Loucy (cell line): ENCODE measurements at regions not wholly inside any gene's neighbourhood (a gene's known extent, or its start where the extent isn't known, plus 50 kb on each side); places are given as distances from the start of the nearest gene placed in this dataset.
"Not testable (repeated sequence)": the region's sequence is repeated elsewhere in the genome, so short reads cannot be mapped to it uniquely, and the experiment has no call there.

ENCODE experiments used
- H2AFZ ChIP-seq: fragments of 200-600 bp; sonication (generic); 2 replicates; pipeline ENCODE4 v1.6.0; 2016; ENCODE audit warnings: antibody characterized with exemption, mild to moderate bottlenecking, low read length, moderate library complexity
- H3F3A ChIP-seq: fragments of 200-600 bp; 2 replicates; pipeline ENCODE4 v1.6.0; 2016; ENCODE audit warnings: antibody characterized with exemption, low read depth, mild to moderate bottlenecking
- H3K27me3 ChIP-seq: fragments of 200-600 bp; sonication (generic); 2 replicates; pipeline ENCODE4 v1.6.1; 2014; ENCODE audit warnings: low read length, mild to moderate bottlenecking; ENCODE audit not compliant: insufficient read depth, poor library complexity, severe bottlenecking
- H3K36me3 ChIP-seq: fragments of 200-600 bp; sonication (generic); 2 replicates; pipeline ENCODE4 v1.6.1; 2016; ENCODE audit warnings: low read length; ENCODE audit not compliant: insufficient read depth
- H3K4me1 ChIP-seq: fragments of 200-600 bp; sonication (generic); 2 replicates; pipeline ENCODE4 v1.5.1; 2014; ENCODE audit warnings: low read length, mild to moderate bottlenecking; ENCODE audit not compliant: insufficient read depth, poor library complexity, severe bottlenecking
- H3K4me2 ChIP-seq: fragments of 200-600 bp; sonication (generic); 2 replicates; pipeline ENCODE4 v1.6.0; 2014; ENCODE audit warnings: antibody characterized with exemption, low read length, low read depth, mild to moderate bottlenecking; ENCODE audit not compliant: poor library complexity, severe bottlenecking
- H3K4me3 ChIP-seq: fragments of 200-600 bp; sonication (generic); 2 replicates; pipeline ENCODE4 v1.5.1; 2014; ENCODE audit warnings: low read length, mild to moderate bottlenecking, mixed read lengths; ENCODE audit not compliant: poor library complexity, severe bottlenecking
- H3K79me2 ChIP-seq: fragments of 200-600 bp; sonication (generic); 2 replicates; pipeline ENCODE4 v1.6.1; 2014; ENCODE audit warnings: low read length; ENCODE audit not compliant: insufficient read depth
- H3K9ac ChIP-seq: fragments of 200-600 bp; sonication (generic); 2 replicates; pipeline ENCODE4 v1.6.0; 2014; ENCODE audit warnings: mild to moderate bottlenecking, low read depth, low read length, moderate library complexity; ENCODE audit not compliant: poor library complexity, severe bottlenecking
- H3K9me2 ChIP-seq: fragments of 200-600 bp; sonication (generic); replicated peaks from 2 replicates; pipeline ENCODE4 v1.6.1; 2016; ENCODE audit warnings: low read depth, low read length, mixed read lengths
- H3K9me3 ChIP-seq: fragments of 200-600 bp; sonication (generic); 2 replicates; pipeline ENCODE4 v1.6.1; 2014; ENCODE audit warnings: mild to moderate bottlenecking, antibody characterized with exemption, low read length, low read depth; ENCODE audit not compliant: insufficient read depth
- H4K20me1 ChIP-seq: fragments of 200-600 bp; sonication (generic); 2 replicates; pipeline ENCODE4 v1.6.0; 2014; ENCODE audit warnings: antibody characterized with exemption, low read length, mild to moderate bottlenecking; ENCODE audit not compliant: insufficient read depth, poor library complexity, severe bottlenecking
- CTCF ChIP-seq: fragments of 200-600 bp; sonication (generic); conservative IDR thresholded peaks from 2 replicates; pipeline ENCODE4 v1.5.1; 2014; ENCODE audit warnings: mild to moderate bottlenecking, antibody characterized with exemption, low read length
- EZH2phosphoT487 ChIP-seq: fragments of 200-600 bp; IDR thresholded peaks from 2 replicates; pipeline ENCODE4 v1.6.1; 2018; ENCODE audit warnings: antibody characterized with exemption, mild to moderate bottlenecking, moderate library complexity, borderline replicate concordance

DNA sequence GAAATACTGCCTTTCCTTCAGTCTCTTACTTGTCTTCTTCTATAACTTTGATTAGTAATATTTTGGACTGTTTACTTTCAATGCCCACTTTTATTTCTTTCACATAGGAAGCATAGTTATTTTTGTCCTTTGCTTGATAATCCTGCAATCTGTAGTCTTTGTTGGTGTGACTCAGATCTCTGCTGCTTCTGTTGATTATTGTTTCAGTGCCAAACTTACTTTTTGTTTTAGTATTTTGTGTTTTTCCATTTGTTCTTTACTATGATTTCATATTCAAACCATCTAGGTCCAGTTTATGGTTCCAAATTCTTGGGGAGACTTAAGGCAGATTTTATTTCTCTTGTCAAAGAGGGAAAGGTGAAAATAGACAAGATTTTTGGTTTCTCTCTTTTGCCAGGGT, 399.9 kb downstream of the HLX start:
- H3K4me3 ChIP-seq, result no peak overlapping the region

DNA sequence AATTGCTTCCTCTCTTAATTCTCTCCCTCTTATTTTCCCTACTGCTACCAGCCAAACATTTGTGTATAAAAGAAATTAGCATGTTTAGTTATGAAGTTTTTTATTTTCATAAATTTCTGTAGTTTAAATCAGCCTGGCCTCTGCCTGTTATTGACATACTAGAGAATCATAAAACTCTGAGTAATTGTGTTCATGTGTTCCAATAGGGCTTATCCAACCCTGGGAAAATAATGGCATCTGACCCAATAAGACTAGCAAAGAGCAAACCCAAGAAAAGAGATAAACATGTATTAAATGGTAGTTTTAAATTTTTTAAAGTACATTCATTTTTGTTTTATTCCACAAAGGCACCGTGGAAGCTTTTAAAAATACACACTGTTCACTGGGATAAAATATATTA, 404.3 kb downstream of the HLX start:
- Histone ChIP-seq H3K4me3 (no peak overlapping the region), H3K27me3 (no peaks in the 10 kb centered on the region), H3K9me2 (no peaks in the 10 kb centered on the region), H3K4me2 (no peak overlapping the region), H3K4me1 (no peaks in the 10 kb centered on the region), H3K79me2 (no peaks in the 10 kb centered on the region), H3F3A (no peaks in the 10 kb centered on the region), H3K9ac (no peak overlapping the region), H3K36me3 (no peaks in the 10 kb centered on the region), H3K9me3 (no peaks in the 10 kb centered on the region), H4K20me1 (no peaks in the 10 kb centered on the region), H2AFZ (no peak overlapping the region)
- TF ChIP-seq EZH2phosphoT487, result no peak
- TF ChIP-seq CTCF, result no peak

More for the DNA sequence above, 399.9 kb downstream of the HLX start:
- Histone ChIP-seq H3F3A (no peaks in the 10 kb centered on the region), H4K20me1 (no peaks in the 10 kb centered on the region), H3K36me3 (no peaks in the 10 kb centered on the region), H3K9ac (no peak overlapping the region), H3K79me2 (no peaks in the 10 kb centered on the region), H3K9me2 (no peaks in the 10 kb centered on the region), H3K27me3 (no peaks in the 10 kb centered on the region), H3K4me2 (no peak overlapping the region), H2AFZ (no peak overlapping the region), H3K9me3 (no peaks in the 10 kb centered on the region), H3K4me1 (no peaks in the 10 kb centered on the region)
- TF ChIP-seq CTCF (no peak), EZH2phosphoT487 (no peak)

- no peaks in the 10 kb centered on the region for H3K4me1 ChIP-seq
- TF ChIP-seq CTCF, result no peak
- TF ChIP-seq EZH2phosphoT487, result no peak
- H3K9me2 ChIP-seq, result no peaks in the 10 kb centered on the region
- no peaks in the 10 kb centered on the region for H3K36me3 ChIP-seq
- no peaks in the 10 kb centered on the region for H3K79me2 ChIP-seq
- H3K9me3 ChIP-seq, result no peaks in the 10 kb centered on the region
- no peak overlapping the region for H3K4me2 ChIP-seq
- no peak overlapping the region for H2AFZ ChIP-seq
- no peak overlapping the region for H3K4me3 ChIP-seq
- H3F3A ChIP-seq, result no peaks in the 10 kb centered on the region
- no peak overlapping the region for H3K9ac ChIP-seq
- no peaks in the 10 kb centered on the region for H4K20me1 ChIP-seq
- H3K27me3 ChIP-seq, result no peaks in the 10 kb centered on the region
These were observed 404.8 kb downstream of the HLX start for GRCh38 chr1:221284028-221284427.

DNA sequence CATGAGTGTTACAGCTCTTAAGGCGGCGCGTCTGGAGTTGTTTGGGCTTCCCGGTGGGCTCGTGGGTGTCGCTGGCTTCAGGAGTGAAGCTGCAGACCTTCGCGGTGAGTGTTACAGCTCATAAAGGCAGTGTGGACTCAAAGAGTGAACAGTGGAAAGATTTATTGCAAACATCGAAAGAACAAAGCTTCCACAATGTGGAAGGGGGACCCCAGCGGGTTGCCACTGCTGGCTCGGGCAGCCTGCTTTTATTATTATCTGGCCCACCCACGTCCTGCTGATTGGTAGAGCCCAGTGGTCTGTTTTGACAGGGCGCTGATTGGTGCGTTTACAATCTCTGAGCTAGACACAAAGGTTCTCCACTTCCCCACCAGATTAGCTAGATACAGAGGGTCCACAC, 405.7 kb downstream of the HLX start:
- H3K9me3 ChIP-seq, H3K9ac ChIP-seq, H3K4me2 ChIP-seq, H4K20me1 ChIP-seq, H3F3A ChIP-seq, H3K79me2 ChIP-seq, H3K27me3 ChIP-seq, H3K9me2 ChIP-seq, H2AFZ ChIP-seq, H3K4me1 ChIP-seq, H3K4me3 ChIP-seq, H3K36me3 ChIP-seq: not testable (repeated sequence)

DNA sequence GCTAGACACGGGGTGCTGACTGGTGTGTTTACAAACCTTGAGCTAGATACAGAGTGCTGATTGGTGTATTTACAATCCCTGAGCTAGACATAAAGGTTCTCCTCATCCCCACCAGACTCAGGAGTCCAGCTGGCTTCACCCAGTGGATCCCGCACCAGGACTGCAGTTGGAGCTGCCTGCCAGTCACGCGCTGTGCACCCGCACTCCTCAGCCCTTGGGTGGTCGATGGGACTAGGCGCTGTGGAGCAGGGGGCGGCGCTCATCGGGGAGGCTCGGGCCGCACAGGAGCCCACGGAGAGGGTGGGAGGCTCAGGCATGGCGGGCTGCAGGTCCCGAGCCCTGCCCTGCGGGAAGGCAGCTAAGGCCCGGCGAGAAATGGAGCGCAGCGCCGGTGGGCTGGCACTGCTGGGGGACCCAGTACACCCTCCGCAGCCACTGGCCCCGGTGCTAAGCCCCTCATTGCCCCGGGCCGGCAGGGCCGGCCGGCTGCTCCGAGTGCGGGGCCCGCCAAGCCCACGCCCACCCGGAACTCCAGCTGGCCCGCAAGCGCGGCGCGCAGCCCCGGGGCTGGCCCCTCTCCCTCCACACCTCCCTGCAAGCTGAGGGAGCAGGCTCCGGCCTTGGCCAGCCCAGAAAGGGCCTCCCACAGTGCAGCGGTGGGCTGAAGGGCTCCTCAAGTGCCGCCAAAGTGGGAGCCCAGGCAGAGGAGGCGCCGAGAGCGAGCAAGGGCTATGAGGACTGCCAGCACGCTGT, 406.4 kb downstream of the HLX start:
- H4K20me1 ChIP-seq, H3F3A ChIP-seq, H3K9me3 ChIP-seq, H2AFZ ChIP-seq, H3K9ac ChIP-seq, H3K36me3 ChIP-seq, H3K9me2 ChIP-seq, H3K4me2 ChIP-seq, H3K27me3 ChIP-seq, H3K79me2 ChIP-seq, H3K4me1 ChIP-seq, H3K4me3 ChIP-seq: not testable (repeated sequence)
